ENCODE measurements at regions not wholly inside any gene's neighbourhood (a gene's known extent, or its start where the extent isn't known, plus 50 kb on each side); places are given as distances from the start of the nearest gene placed in this dataset.
"Not testable (repeated sequence)": the region's sequence is repeated elsewhere in the genome, so short reads cannot be mapped to it uniquely, and the experiment has no call there.

DNA sequence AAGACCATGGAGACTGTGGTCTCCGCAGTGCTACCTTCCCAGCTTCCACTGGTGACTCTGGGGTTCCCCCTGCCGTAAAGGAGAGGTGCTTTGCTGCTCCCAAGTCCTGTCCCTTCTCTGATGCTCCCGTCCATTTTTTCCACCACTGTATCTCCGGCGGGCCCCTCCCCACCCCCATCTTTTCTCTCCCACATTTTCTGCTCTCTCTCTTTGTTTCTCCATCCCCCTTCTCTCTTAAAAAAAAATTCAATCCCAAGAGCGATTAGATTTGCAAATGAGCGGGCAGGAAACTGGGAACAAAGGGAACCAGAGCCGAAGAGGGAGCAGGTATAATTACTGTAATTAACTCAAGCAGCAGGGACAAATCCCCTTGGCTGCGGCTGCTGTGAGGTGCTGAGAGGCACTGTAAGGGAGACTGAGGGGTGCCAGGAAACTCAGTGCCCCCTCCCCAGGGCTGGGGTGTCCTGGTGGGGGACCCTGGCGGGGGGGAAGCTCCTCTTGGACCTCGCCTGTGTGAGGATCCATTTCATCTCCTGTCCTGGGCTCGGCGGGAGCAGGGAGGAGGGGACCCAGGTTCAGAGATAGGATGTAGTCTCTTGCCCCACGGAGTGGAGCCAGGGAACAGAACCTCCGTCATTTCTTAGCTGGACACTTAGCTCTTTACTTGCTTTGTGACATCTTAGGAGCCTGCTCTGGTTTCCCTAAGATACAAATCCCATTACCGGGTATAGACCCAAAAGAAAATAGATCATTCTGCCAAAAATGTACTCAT, 140.4 kb upstream of the NRXN3 start:
- H3K4me3 ChIP-seq, result no peak overlapping the region
- H3K36me3 ChIP-seq, result no peaks in the 10 kb centered on the region
- DNase-seq (no peak), ATAC-seq (peak in 1 of 4 donors; percentile 27)
- intact Hi-C loops (cut with DNase I), result loop anchor here in 4 of 10 donors (10.0 kb wide), 2 partner anchors 125 to 535 kb away; no protein-coding TSS in a partner anchor
- H3K27ac ChIP-seq, result no peak overlapping the region
- 18 to 27% (median 23%) methylated on average over 10 to 16 of the region's 16 CpGs for WGBS, 4 donors
- H3K9me3 ChIP-seq, result no peaks in the 10 kb centered on the region
- peaks cover 0 to 18% (median 5%) of the 10 kb centered on the region in 9 donors for H3K27me3 ChIP-seq
- no peaks in the 10 kb centered on the region for H3K4me1 ChIP-seq
- TF ChIP-seq, protein P1, sequence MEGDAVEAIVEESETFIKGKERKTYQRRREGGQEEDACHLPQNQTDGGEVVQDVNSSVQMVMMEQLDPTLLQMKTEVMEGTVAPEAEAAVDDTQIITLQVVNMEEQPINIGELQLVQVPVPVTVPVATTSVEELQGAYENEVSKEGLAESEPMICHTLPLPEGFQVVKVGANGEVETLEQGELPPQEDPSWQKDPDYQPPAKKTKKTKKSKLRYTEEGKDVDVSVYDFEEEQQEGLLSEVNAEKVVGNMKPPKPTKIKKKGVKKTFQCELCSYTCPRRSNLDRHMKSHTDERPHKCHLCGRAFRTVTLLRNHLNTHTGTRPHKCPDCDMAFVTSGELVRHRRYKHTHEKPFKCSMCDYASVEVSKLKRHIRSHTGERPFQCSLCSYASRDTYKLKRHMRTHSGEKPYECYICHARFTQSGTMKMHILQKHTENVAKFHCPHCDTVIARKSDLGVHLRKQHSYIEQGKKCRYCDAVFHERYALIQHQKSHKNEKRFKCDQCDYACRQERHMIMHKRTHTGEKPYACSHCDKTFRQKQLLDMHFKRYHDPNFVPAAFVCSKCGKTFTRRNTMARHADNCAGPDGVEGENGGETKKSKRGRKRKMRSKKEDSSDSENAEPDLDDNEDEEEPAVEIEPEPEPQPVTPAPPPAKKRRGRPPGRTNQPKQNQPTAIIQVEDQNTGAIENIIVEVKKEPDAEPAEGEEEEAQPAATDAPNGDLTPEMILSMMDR (IDR thresholded peaks at IDR 0.05), result peak in 3 of 12 donors; percentile 8 to 23 (median 11)
- TF ChIP-seq POLR2A (IDR thresholded peaks at IDR 0.05), result no peak

DNA sequence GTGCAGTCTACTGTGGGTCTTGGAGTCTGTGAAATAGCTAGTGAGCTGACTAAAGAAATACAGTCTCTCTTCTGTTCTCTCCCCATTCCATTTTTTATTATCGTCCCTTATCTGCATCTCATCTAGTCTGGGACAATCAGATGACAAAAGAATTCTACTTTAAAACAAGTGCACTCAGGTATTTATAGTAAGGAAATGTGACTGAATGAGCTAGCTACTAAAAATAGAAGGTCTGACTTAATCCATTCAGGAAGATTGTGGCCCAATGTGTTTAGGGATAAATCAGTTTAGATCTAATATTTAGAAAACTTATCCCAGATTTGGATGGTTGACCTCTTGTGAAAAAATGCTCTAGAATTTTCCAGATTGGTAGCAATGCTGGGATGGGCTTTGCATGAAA, 126.8 kb upstream of the NRXN3 start:
- intact Hi-C loops (cut with DNase I), result no loop called here
- no peaks in the 10 kb centered on the region for H3K36me3 ChIP-seq
- H3K4me1 ChIP-seq, result peaks cover 0 to 7% (median 0%) of the 10 kb centered on the region in 12 donors
- H3K27me3 ChIP-seq, result no peaks in the 10 kb centered on the region
- DNase-seq, result no peak
- H3K9me3 ChIP-seq, result no peaks in the 10 kb centered on the region
- H3K4me3 ChIP-seq, result no peak overlapping the region
- 10 to 30% (median 20%) methylated on average over 1 of the region's 1 CpG for WGBS, 4 donors
- TF ChIP-seq, protein P1 (IDR thresholded peaks at IDR 0.05), result no peak
- TF ChIP-seq POLR2A (IDR thresholded peaks at IDR 0.05), result no peak
- ATAC-seq, result peak in 1 of 4 donors; percentile 38
- no peak overlapping the region for H3K27ac ChIP-seq

DNA sequence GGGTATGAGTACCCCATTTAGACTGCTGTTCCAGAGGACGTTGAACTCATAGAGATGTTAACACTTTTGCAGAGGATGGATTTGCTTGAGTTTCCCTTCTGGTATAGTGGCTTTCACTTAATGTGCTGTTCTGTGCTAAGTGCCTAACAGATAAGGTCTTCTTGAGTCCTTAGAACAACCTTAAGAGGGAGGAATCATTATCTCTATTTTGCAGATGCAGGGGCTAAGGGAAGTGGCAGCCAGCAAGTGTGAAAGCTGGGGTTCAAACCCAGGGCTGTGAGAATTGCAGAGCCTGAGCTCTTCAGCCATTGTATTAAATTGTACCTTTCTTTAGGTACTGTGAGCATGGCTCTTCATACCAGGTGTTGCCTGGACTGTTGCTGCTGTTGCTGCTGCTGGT, 122.1 kb upstream of the NRXN3 start:
- intact Hi-C loops (cut with DNase I), result no loop called here
- WGBS, 4 donors, result 15 to 31% (median 25%) methylated on average over 1 of the region's 1 CpG
- Histone ChIP-seq H3K27ac (no peak overlapping the region), H3K9me3 (peaks cover 0 to 15% (median 0%) of the 10 kb centered on the region in 12 donors), H3K4me3 (no peak overlapping the region), H3K36me3 (no peaks in the 10 kb centered on the region), H3K27me3 (no peaks in the 10 kb centered on the region), H3K4me1 (peaks cover 0 to 3% (median 0%) of the 10 kb centered on the region in 12 donors)
- no peak for ATAC-seq
- DNase-seq, result no peak
- TF ChIP-seq POLR2A (IDR thresholded peaks at IDR 0.05), result no peak
- TF ChIP-seq, protein P1 (IDR thresholded peaks at IDR 0.05), result no peak

DNA sequence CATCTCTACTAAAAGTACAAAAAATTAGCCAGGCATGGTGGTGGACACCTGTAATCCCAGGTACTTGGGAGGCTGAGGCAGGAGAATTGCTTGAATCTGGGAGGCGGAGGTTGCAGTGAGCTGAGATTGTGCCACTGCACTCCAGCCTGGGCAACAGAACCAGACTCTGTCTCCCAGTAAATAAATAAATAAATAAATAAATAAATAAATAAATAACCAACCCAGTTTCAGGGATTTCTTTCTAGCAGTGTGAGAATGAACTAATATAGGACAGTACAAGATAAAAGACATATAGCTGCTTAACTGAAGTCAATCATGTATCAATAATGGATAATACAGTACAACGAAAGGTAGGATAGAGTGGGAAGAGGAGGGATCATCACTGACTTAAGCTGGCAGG, 113.3 kb upstream of the NRXN3 start:
- H3K4me1 ChIP-seq; H3K27me3 ChIP-seq; H3K27ac ChIP-seq; H3K36me3 ChIP-seq; H3K4me3 ChIP-seq; DNase-seq; intact Hi-C loops (cut with DNase I); ATAC-seq; H3K9me3 ChIP-seq: not testable (repeated sequence)
- 87 to 97% (median 90%) methylated on average over 2 of the region's 2 CpGs for WGBS, 4 donors

All from heart left ventricle (tissue), 16 donors.